ENCODE measurements at regions not wholly inside any gene's neighbourhood (a gene's known extent, or its start where the extent isn't known, plus 50 kb on each side); places are given as distances from the start of the nearest gene placed in this dataset.

- no peak for TF ChIP-seq POLR2A (IDR thresholded peaks at IDR 0.05)
- TF ChIP-seq, protein P1, sequence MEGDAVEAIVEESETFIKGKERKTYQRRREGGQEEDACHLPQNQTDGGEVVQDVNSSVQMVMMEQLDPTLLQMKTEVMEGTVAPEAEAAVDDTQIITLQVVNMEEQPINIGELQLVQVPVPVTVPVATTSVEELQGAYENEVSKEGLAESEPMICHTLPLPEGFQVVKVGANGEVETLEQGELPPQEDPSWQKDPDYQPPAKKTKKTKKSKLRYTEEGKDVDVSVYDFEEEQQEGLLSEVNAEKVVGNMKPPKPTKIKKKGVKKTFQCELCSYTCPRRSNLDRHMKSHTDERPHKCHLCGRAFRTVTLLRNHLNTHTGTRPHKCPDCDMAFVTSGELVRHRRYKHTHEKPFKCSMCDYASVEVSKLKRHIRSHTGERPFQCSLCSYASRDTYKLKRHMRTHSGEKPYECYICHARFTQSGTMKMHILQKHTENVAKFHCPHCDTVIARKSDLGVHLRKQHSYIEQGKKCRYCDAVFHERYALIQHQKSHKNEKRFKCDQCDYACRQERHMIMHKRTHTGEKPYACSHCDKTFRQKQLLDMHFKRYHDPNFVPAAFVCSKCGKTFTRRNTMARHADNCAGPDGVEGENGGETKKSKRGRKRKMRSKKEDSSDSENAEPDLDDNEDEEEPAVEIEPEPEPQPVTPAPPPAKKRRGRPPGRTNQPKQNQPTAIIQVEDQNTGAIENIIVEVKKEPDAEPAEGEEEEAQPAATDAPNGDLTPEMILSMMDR (IDR thresholded peaks at IDR 0.05), result no peak
These were observed 366.5 kb downstream of the IRX1 start for GRCh38 chr5:3962113-3962512.
